ENCODE measurements at regions not wholly inside any gene's neighbourhood (a gene's known extent, or its start where the extent isn't known, plus 50 kb on each side); places are given as distances from the start of the nearest gene placed in this dataset.
A peak's percentile ranks its signal among the peaks of the same experiment; 100 is the strongest.

DNA sequence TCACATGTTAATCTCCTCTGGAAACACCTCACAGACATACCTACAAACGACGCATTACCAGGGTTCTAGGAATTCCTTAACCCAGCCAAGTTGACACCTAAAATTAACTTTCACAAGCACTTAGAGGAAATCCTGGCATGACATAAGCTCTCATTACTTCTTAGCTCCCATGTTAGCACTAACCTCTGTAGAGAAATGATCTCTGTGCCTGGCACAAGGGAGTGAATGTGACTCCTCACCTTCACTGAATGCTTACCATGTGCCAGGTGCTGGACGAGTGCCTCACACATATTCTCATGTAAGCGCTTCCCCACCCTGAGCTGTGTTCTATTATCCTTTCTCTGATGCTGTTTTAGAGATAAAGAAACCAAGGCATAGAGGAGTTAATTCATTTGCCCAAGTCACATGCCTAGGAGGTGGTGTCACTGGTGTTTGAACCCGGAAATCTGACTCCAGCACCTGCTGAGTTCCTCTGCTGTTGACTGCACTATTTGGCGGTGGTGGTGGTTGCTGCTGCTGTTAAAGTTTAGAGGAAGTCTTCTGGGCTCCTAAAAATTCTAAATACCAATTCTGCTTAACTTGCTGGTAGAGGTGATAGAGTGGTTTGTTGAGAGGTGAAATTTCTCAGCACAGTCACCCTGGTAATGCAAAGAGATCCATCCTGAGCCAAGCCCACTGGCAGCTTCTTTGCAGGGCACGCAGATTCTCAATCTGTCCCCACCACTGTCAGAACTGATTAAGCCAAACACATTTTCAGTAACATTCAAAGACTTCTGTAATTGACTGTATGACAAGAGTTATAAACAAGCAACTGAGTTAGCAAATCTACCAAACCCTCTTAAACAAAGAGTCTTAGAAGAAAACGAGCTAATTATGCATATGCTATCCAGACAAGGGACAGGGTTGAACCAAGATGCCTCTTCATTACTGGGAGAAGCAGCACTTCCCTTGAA, 200.3 kb downstream of the CMPK2 start:
- DNase-seq (ENCODE audit: low spot score): no peak

DNA sequence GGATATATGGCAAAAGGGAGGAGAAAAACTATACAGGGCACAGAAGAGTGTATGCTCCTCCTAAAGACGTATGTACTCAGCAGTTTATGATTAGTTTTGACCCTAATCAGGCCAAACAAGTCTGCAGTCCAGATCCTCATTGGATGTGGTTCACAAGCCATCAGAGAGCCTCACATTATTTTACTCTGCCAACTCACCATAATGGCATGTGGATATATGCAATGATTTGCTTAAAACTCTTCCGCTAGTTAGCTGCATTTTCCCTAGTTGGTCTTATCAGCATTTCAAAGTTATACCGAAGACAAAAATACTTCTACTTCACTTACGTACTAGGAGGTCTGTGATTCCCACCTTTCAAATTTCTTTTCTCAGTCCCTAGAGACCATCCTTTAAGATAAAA, 198.4 kb downstream of the CMPK2 start:
- DNase-seq (ENCODE audit: low spot score): no peak

DNA sequence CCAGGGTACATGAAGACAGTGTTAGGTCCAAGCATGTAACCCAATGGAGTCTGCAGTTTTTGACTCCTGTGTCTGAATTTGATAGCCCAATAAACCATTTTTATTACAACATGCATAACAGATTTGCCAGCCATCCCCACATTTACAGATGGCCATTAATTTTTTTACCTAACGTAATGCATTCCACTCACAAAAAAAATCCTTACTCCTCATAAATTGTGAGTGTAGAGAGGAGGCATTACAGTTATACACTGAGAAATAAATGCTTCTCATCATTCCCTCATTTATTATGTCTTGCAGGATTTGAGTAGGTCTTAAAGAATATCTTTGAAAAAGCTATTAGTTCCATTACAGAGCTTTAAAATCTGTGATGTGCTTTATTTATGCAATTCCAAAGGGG, 193.8 kb downstream of the CMPK2 start:
- no peak for DNase-seq (ENCODE audit: low spot score)

GRCh38 chr2:6674381-6674780, 191.3 kb downstream of the CMPK2 start:
- no peak for DNase-seq (ENCODE audit: low spot score)

DNA sequence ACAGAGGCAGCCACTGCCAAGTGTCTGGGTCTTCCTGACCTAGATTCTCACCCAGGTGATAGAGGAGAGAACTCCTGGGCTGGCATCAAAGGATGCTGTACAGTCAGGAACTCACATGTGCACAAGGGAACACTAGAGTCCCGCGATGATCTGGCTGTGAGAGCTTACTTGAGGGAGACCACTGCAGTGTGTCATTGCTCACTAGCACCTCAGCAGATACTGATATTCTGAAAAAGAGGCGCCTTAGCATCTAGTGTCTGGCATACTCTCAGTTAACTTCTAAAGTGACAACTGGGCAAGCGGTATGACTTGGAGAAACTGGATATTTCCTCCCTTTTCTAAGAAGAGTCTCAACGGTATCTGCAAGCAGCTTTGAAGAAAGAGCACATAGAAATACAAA, 189.9 kb downstream of the CMPK2 start:
- DNase-seq (ENCODE audit: low spot score): no peak

- DNase-seq (ENCODE audit: low spot score): no peak
These were observed 189.5 kb downstream of the CMPK2 start for GRCh38 chr2:6676241-6676640.

GRCh38 chr2:6676776-6677175, 188.9 kb downstream of the CMPK2 start:
- no peak for DNase-seq (ENCODE audit: low spot score)

DNA sequence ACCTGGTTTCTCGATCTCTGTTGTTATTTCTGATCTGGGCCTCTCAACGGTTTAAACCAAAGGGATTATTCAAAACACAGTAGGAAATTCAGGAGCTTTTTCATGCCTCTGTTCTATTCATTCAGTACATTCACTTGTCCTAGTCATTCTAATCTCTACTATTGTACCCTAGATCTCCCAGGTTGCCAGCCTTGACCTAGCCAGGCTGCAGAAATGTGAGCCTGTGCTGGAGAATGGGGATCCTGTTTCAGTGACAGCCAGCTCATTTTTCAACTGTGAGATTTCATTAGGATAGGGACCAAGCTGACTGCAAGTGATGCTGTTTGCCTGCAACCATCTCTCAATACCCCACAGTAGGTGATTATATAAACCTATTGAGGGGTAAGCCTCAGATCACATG, 186.2 kb downstream of the CMPK2 start:
- DNase-seq (ENCODE audit: low spot score): no peak

- DNase-seq (ENCODE audit: low spot score): peak; percentile 26
These were observed 182.2 kb downstream of the CMPK2 start for GRCh38 chr2:6683516-6683915.

DNA sequence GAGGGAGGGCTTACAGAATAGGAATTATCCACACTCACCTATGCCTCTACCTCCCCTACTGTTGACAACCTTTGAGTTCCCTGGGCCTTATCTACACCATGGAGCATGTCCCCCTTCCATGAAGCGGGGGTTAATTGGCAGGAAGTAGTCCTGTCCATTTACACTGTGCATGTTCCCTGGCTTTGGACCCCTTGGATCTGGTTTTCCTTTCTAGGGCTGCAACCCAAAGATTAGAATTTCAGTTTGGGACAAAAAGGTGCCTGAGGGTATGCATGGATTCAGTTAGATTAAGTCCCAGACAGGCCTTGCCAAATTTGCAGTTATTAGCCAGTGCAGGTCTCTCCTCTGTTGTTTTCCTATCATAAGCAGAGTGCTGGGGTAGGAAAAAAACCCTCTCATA, 180.3 kb downstream of the CMPK2 start:
- no peak for DNase-seq (ENCODE audit: low spot score)

DNA sequence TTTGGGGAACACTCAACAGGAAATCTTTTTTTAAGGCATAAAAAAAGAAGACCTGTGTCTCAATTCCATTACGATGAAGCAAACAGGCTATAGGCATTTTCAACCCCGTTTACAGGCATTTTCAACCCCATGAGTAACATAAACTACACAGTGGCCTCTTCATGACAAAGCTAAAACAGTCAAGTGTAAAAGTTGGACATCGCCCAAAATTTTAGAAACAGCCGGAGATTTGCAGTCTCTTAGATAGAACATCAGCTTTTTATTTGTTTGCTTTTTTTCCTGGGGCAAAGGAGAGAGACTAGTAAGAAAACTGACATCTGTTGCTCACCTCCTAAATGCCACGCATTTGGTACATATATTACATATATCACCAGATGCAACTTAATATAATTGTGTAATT, 173.7 kb downstream of the CMPK2 start:
- DNase-seq (ENCODE audit: low spot score): no peak

DNA sequence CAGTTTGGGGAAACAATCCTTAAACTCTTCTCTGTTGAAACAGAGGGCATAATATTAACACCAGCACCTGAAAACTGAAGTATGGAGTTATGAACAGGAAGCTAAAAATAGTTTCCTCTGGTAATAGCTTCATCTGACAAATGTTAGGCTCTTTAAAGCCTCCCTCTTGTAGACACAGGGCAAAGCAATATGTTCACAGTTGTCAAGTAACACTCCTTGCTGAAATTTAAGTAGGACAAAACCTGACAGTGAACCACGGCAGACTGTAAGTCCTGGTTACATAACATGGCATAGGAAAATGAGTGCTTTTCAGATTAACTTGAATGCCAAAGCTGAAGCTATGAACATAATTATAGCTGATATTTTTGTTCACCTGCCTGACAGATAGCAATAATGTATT, 172.9 kb downstream of the CMPK2 start:
- DNase-seq (ENCODE audit: low spot score): no peak

DNA sequence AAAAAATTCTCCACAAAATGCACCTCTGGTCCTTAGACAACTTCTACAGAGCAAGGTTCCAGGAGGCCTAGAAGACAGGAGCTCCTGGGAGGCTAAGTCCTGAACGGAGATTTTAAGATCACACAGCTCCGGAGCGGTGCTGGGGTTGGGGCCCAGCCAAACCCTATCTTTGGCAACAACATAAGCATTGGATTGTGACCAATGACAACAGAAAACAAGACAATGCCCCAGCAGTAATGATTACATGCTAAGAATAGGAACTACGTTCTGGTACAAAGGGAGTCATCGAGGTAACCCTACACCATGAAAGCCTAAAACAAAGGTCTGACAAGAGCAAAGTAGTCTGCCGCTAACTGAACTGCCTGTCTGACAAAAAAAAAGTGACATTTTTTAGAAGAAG, 171.2 kb downstream of the CMPK2 start:
- no peak for DNase-seq (ENCODE audit: low spot score)

DNA sequence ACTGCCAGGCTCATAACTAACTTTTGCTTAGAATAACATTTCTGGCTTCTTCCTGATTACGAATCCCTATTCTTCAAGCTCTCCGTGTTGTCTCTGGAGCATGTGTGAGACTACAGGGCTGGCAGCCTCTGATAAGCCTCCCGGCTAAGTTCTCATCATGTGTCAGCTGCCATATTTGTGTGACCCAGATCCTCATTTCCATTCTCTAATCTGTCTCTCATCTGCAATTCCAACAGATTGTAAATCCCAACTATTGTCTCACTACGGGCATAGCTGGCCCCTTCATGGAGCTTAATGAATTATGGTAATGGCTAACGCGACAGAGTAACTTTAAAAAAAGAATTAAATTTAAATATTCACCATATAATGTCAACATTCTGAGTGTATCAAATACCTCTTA, 165.4 kb downstream of the CMPK2 start:
- no peak for DNase-seq (ENCODE audit: low spot score)

DNA sequence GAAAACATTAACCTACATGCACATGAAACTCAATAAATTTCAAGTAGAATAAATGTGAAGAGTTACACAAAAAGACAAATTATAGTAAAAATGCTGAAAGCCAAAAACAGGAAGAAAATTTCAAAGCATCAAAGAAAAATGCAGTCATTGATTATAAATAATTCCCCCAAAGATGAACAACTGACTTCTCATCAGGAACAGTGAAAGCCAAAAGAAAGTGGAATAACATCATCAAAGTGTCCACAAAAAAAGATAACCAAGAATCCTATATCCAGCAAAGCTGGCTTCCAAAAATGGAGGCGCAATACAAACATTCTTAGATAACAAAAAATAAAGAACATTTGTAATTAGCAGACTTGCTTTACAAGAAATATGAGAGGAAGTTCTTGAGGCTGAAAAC, 161.6 kb downstream of the CMPK2 start:
- DNase-seq (ENCODE audit: low spot score): no peak

DNA sequence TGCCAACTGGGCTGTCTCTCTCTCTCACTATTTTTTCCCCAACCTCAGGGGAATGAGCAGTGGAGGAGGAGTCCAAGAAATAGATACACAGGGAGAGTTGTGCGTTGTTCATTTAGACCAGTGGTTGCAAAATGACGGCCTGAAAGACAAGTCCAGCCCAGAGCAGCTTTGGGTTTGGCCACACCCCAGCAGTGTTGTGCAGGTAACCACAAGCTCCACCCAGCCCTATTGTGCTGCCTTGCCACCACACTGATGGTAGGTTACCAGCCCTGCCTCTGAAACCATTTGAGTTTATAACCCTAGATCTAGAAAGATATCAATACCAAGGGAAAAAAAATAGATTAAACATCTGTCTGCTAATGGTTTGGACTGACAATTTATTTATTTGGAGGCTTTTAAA, 144.3 kb downstream of the CMPK2 start:
- no peak for DNase-seq (ENCODE audit: low spot score)

GRCh38 chr2:6722574-6722973, 143.1 kb downstream of the CMPK2 start:
- no peak for DNase-seq (ENCODE audit: low spot score)

GRCh38 chr2:6723865-6724604, 141.7 kb downstream of the CMPK2 start:
- DNase-seq (ENCODE audit: low spot score): no peak

- no peak for DNase-seq (ENCODE audit: low spot score)
These were observed 141.0 kb downstream of the CMPK2 start for GRCh38 chr2:6724605-6725140.

DNA sequence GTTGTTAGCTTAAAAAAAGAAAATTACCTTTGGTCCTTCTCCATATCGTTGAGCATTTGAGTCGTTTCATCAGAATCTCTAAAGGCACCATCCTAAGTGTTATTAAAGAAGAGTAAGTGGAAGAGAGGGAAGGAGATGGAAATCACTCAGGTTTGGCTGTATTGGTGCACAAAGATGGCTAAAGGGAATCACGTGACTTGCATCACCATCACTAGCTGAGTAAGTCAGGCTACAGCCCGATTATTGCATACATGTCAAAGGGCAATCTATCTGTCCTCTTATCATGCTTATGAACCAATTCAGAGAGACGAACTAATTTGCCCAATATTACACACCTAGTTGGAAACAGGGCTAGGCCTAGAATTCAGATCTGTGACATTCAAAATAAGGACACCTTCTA, 137.6 kb downstream of the CMPK2 start:
- no peak for DNase-seq (ENCODE audit: low spot score)

GRCh38 chr2:6730003-6730402, 135.7 kb downstream of the CMPK2 start:
- no peak for DNase-seq (ENCODE audit: low spot score)

DNA sequence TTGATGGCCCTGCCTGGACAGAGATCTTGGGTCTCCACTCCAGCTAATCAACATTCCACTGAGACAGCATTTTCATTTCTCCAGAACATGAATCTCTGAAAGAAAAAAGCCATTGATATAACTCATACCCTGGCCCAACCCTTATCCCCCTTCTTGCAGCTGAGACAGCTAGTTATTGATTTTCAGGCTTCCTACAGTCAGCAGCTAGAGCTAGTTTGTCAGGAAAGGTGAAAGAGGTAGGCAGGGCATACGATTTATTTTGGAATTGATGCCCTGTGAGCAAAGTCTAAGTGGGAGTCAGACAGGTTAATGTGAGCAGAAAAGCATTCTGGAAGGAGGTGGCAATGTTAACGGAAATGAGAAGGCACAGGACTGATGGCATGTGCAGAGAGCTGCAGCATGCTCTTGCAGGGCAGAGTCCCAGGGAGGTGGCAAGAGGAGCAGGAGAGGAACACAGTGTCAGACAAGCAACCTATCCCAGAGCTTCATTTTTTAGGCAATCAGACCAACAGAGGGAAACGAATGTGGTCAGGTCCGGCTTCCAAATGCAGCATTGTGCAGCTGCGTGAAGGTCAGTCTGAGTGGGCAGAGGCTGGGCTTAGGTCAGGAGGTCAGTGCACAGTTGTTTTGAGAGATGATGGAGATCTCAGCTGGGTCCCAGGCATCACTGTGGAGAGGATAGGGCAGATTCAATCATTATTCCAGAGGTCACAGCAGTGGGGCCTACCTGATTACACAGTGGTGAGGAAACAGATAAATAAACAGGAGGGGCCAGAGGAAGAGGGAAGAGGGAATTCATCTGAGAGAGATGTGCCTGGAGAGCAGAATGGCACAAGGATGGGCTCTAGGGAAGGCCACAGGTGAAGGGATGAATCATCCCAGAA, 134.8 kb downstream of the CMPK2 start:
- no peak for DNase-seq (ENCODE audit: low spot score)
